GM12878 (cell line): ENCODE measurements at regions not wholly inside any gene's neighbourhood (a gene's known extent, or its start where the extent isn't known, plus 50 kb on each side); places are given as distances from the start of the nearest gene placed in this dataset.

Experiments
- BACH1 ChIP-seq: fragments of 450-650 bp; IDR thresholded peaks from 2 replicates; pipeline ENCODE4 v1.6.1; 2017; ENCODE audit warnings: mild to moderate bottlenecking, borderline replicate concordance
- BRCA1 ChIP-seq: IDR thresholded peaks from 2 replicates; pipeline ENCODE4 v1.6.1; 2011; ENCODE audit warnings: low read depth, low read length, improper control_type of control experiment
- CTCF ChIP-seq, 3 experiments: IDR thresholded peaks in 2 of 3; conservative IDR thresholded peaks in 1 of 3; 2 replicates each; pipeline ENCODE4 v1.5.1; 2011; ENCODE audit warnings: low read depth in 3 of 3, low read length in 3 of 3, mild to moderate bottlenecking in 3 of 3, control low read depth in 2 of 3, moderate library complexity in 2 of 3, inconsistent platforms in 1 of 3, mixed read lengths in 1 of 3; ENCODE audit not compliant: control insufficient read depth in 2 of 3, insufficient read depth in 1 of 3; ENCODE audit errors: extremely low read depth in 1 of 3
- FOXK2 ChIP-seq: fragments of 450-650 bp; IDR thresholded peaks from 2 replicates; pipeline ENCODE4 v1.6.1; 2017; ENCODE audit warnings: mild to moderate bottlenecking, moderate library complexity
- GABPA ChIP-seq: IDR thresholded peaks from 2 replicates; pipeline ENCODE4 v1.6.1; 2014; ENCODE audit warnings: antibody characterized with exemption, low read depth, mild to moderate bottlenecking, inconsistent platforms
- JUNB ChIP-seq: IDR thresholded peaks from 2 replicates; pipeline ENCODE4 v1.6.1; 2016; ENCODE audit warnings: antibody characterized with exemption, mild to moderate bottlenecking
- PAX5 ChIP-seq: IDR thresholded peaks from 2 replicates; pipeline ENCODE4 v1.6.1; 2011; ENCODE audit warnings: low read depth, low read length, borderline replicate concordance
- POLR2A ChIP-seq: IDR thresholded peaks from 2 replicates; pipeline ENCODE4 v1.6.1; 2011; ENCODE audit warnings: low read depth, mild to moderate bottlenecking, low read length
- POLR2AphosphoS5 ChIP-seq: IDR thresholded peaks from 2 replicates; pipeline ENCODE4 v1.6.1; 2011; ENCODE audit warnings: mild to moderate bottlenecking, low read length, inconsistent platforms
- RCOR1 ChIP-seq: conservative IDR thresholded peaks from 2 replicates; pipeline ENCODE4 v1.6.1; 2012; ENCODE audit warnings: low read depth, low read length, improper control_type of control experiment
- YY1 ChIP-seq: IDR thresholded peaks from 2 replicates; pipeline ENCODE4 v1.6.1; 2011; ENCODE audit warnings: low read depth, mild to moderate bottlenecking, low read length
- ZNF274 ChIP-seq: IDR thresholded peaks from one replicate; pipeline ENCODE4 v1.8.0; 2011; ENCODE audit not compliant: insufficient read length, insufficient read depth

- TF ChIP-seq CTCF (IDR thresholded peaks at IDR 0.05 in 2 of 3, conservative IDR thresholded peaks at IDR 0.05 in 1 of 3; ENCODE audit: control insufficient read depth in 2 of 3, extremely low read depth in 1 of 3, insufficient read depth in 1 of 3, low read depth in 3 of 3, low read length in 3 of 3): no peak
- TF ChIP-seq POLR2A: no peak
- no peak for TF ChIP-seq POLR2AphosphoS5
- TF ChIP-seq YY1: no peak
- no peak for TF ChIP-seq BACH1
- TF ChIP-seq ZNF274: no peak
- TF ChIP-seq RCOR1: no peak
- no peak for TF ChIP-seq BRCA1
- TF ChIP-seq JUNB: no peak
- TF ChIP-seq GABPA: no peak
- TF ChIP-seq PAX5: no peak
- TF ChIP-seq FOXK2: no peak
Observed at GRCh38 chr5:18797222-18797621, 1163.0 kb downstream of the TAF11L14 start.
